ENCODE measurements at regions not wholly inside any gene's neighbourhood (a gene's known extent, or its start where the extent isn't known, plus 50 kb on each side); places are given as distances from the start of the nearest gene placed in this dataset.

- no peak for TF ChIP-seq CTCF (IDR thresholded peaks at IDR 0.05; ENCODE audit: control extremely low read depth in 1 of 3, insufficient read depth in 1 of 3, low read depth in 1 of 3, low read length in 3 of 3)
- no peak for TF ChIP-seq BACH1 (IDR thresholded peaks at IDR 0.05; ENCODE audit: low read length)
- no peak for TF ChIP-seq RAD21 (IDR thresholded peaks at IDR 0.05 in 1 of 2, conservative IDR thresholded peaks at IDR 0.05 in 1 of 2; ENCODE audit: low read depth in 2 of 2, low read length in 2 of 2)
- TF ChIP-seq SUZ12 (IDR thresholded peaks at IDR 0.05; ENCODE audit: low read length), result no peak
- TF ChIP-seq ATF2 (IDR thresholded peaks at IDR 0.05; ENCODE audit: low read length), result no peak
These were observed 310.6 kb upstream of the MSX2 start (continued) for GRCh38 chr5:174413567-174414314.
